SK-N-SH treated with all-trans-retinoic acid at 6 μM for 48 hours (cell line): ENCODE measurements at regions not wholly inside any gene's neighbourhood (a gene's known extent, or its start where the extent isn't known, plus 50 kb on each side); places are given as distances from the start of the nearest gene placed in this dataset.
"Not testable (repeated sequence)": the region's sequence is repeated elsewhere in the genome, so short reads cannot be mapped to it uniquely, and the experiment has no call there.

Experiments
- ATAC-seq: fragments of 200-7000 bp; cut with Tn5 transposase; 3 replicates; pipeline ENCODE4 v1.9.1; 2020; ENCODE audit warnings: mild to moderate bottlenecking, moderate library complexity
- ARNTL ChIP-seq: fragments of 450-650 bp; formaldehyde crosslinking; IDR thresholded peaks from 2 replicates; pipeline ENCODE4 v1.5.0; 2020; ENCODE audit warnings: low read depth, mild to moderate bottlenecking, moderate library complexity, borderline replicate concordance
- BACH2 ChIP-seq: fragments of 250-450 bp; sonication (Bioruptor Pico); IDR thresholded peaks from 2 replicates; pipeline ENCODE4 v1.9.0; 2021; ENCODE audit warnings: mild to moderate bottlenecking, borderline replicate concordance
- CREB5 ChIP-seq: fragments of 250-450 bp; sonication (Bioruptor Pico); IDR thresholded peaks from 2 replicates; pipeline ENCODE4 v1.5.1; 2020; ENCODE audit warnings: low read depth, mild to moderate bottlenecking, moderate library complexity
- CSDC2 ChIP-seq: fragments of 250-450 bp; sonication (Bioruptor Pico); IDR thresholded peaks from 2 replicates; pipeline ENCODE4 v1.5.0; 2020; ENCODE audit warnings: mild to moderate bottlenecking, moderate library complexity
- ISL1 ChIP-seq: fragments of 250-450 bp; sonication (Bioruptor Pico); IDR thresholded peaks from 2 replicates; pipeline ENCODE4 v2.1.2; 2022; ENCODE audit warnings: mild to moderate bottlenecking, moderate library complexity
- OSR1 ChIP-seq: fragments of 250-450 bp; sonication (Bioruptor Pico); IDR thresholded peaks from 2 replicates; pipeline ENCODE4 v1.8.0; 2022; ENCODE audit warnings: moderate library complexity, mild to moderate bottlenecking, inconsistent platforms
- PPARA ChIP-seq: fragments of 250-450 bp; sonication (Bioruptor Pico); IDR thresholded peaks from 2 replicates; pipeline ENCODE4 v1.5.0; 2020; ENCODE audit warnings: mild to moderate bottlenecking, borderline replicate concordance
- TCF4 ChIP-seq: fragments of 250-450 bp; sonication (Bioruptor Pico); IDR thresholded peaks from 2 replicates; pipeline ENCODE4 v1.8.0; 2021; ENCODE audit warnings: mild to moderate bottlenecking, moderate library complexity, borderline replicate concordance
- TOX ChIP-seq: fragments of 250-450 bp; sonication (Bioruptor Pico); IDR thresholded peaks from 2 replicates; pipeline ENCODE4 v1.8.0; 2021; ENCODE audit warnings: mild to moderate bottlenecking, moderate library complexity, borderline replicate concordance
- ZFP3 ChIP-seq: fragments of 250-450 bp; sonication (Bioruptor Pico); IDR thresholded peaks from 2 replicates; pipeline ENCODE4 v1.5.0; 2020; ENCODE audit warnings: mild to moderate bottlenecking, moderate library complexity
- ZFP30 ChIP-seq: fragments of 450-650 bp; formaldehyde crosslinking; IDR thresholded peaks from 2 replicates; pipeline ENCODE4 v1.5.0; 2022; ENCODE audit warnings: mild to moderate bottlenecking, moderate library complexity
- ZNF565 ChIP-seq: fragments of 450-650 bp; formaldehyde crosslinking; conservative IDR thresholded peaks from 2 replicates; pipeline ENCODE4 v1.5.0; 2020; ENCODE audit warnings: low read depth, mild to moderate bottlenecking, moderate library complexity
- ZNF70 ChIP-seq: fragments of 450-650 bp; formaldehyde crosslinking; IDR thresholded peaks from 2 replicates; pipeline ENCODE4 v1.5.0; 2020; ENCODE audit warnings: mild to moderate bottlenecking, moderate library complexity
- ZNF8 ChIP-seq: fragments of 450-650 bp; formaldehyde crosslinking; IDR thresholded peaks from 2 replicates; pipeline ENCODE4 v1.5.0; 2020; ENCODE audit warnings: mild to moderate bottlenecking, moderate library complexity
- TF ChIP-seq, protein P1 (sequence below): fragments of 250-450 bp; sonication (Bioruptor Pico); IDR thresholded peaks from 2 replicates; pipeline ENCODE4 v1.5.0; 2020; ENCODE audit warnings: mild to moderate bottlenecking, moderate library complexity
- TF ChIP-seq, protein P2 (sequence below): fragments of 250-450 bp; sonication (Bioruptor Pico); IDR thresholded peaks from 2 replicates; pipeline ENCODE4 v1.5.1; 2021; ENCODE audit warnings: mild to moderate bottlenecking, moderate library complexity
- TF ChIP-seq, protein P3 (sequence below): fragments of 250-450 bp; sonication (Bioruptor Pico); IDR thresholded peaks from 2 replicates; pipeline ENCODE4 v1.8.0; 2021; ENCODE audit warnings: low read depth, mild to moderate bottlenecking, moderate library complexity, borderline replicate concordance
- TF ChIP-seq, protein P4 (sequence below): fragments of 250-450 bp; sonication (Bioruptor Pico); IDR thresholded peaks from 2 replicates; pipeline ENCODE4 v1.8.0; 2020; ENCODE audit warnings: mild to moderate bottlenecking, moderate library complexity, borderline replicate concordance

GRCh38 chr10:4607681-4608080 lies 218.3 kb upstream of the AKR1E2 start (continued):
- TF ChIP-seq, protein P1, sequence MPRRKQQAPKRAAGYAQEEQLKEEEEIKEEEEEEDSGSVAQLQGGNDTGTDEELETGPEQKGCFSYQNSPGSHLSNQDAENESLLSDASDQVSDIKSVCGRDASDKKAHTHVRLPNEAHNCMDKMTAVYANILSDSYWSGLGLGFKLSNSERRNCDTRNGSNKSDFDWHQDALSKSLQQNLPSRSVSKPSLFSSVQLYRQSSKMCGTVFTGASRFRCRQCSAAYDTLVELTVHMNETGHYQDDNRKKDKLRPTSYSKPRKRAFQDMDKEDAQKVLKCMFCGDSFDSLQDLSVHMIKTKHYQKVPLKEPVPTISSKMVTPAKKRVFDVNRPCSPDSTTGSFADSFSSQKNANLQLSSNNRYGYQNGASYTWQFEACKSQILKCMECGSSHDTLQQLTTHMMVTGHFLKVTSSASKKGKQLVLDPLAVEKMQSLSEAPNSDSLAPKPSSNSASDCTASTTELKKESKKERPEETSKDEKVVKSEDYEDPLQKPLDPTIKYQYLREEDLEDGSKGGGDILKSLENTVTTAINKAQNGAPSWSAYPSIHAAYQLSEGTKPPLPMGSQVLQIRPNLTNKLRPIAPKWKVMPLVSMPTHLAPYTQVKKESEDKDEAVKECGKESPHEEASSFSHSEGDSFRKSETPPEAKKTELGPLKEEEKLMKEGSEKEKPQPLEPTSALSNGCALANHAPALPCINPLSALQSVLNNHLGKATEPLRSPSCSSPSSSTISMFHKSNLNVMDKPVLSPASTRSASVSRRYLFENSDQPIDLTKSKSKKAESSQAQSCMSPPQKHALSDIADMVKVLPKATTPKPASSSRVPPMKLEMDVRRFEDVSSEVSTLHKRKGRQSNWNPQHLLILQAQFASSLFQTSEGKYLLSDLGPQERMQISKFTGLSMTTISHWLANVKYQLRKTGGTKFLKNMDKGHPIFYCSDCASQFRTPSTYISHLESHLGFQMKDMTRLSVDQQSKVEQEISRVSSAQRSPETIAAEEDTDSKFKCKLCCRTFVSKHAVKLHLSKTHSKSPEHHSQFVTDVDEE (CRISPR knock-in tag): no peak
- TF ChIP-seq, all 23 proteins: peak for 0

DNA sequence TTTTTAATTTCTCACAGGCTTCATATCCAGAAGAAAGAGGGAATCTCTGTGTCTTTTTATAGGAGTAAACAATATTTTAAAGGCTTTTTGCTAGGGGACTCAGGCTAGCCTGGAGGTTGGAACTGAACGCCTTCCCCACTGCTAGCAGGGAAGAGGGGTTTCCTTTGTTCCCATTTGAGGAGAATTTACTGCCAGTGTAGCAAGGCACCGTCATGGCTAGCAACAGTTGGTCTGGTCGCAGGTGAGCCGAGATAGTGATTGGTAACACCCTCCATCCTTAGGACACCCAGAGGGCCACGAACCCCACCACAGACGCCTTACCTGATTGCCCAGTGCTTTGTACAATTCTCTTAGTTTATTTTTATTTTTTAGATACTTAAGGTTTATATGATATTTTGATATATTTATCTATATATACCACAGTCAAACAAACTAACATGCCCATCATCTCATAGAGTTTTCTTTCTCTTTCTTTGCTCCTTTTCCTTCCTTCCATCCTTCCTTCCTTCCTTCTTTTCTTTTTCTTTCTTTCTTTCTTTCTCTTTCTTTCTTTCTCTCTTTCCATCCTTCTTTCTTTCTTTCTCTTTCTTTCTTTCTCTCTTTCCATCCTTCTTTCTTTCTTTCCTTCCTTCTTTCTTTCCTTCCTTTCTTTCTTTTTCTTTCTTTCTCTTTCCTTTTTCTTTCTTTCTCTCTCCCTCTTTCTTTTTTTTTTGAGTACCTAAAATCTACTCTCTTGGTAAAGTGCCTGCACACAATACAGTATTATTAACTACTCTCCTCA lies 219.0 kb upstream of the AKR1E2 start:
- no peak for ATAC-seq
- TF ChIP-seq, protein P2, sequence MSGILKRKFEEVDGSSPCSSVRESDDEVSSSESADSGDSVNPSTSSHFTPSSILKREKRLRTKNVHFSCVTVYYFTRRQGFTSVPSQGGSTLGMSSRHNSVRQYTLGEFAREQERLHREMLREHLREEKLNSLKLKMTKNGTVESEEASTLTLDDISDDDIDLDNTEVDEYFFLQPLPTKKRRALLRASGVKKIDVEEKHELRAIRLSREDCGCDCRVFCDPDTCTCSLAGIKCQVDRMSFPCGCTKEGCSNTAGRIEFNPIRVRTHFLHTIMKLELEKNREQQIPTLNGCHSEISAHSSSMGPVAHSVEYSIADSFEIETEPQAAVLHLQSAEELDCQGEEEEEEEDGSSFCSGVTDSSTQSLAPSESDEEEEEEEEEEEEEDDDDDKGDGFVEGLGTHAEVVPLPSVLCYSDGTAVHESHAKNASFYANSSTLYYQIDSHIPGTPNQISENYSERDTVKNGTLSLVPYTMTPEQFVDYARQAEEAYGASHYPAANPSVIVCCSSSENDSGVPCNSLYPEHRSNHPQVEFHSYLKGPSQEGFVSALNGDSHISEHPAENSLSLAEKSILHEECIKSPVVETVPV: no peak

DNA sequence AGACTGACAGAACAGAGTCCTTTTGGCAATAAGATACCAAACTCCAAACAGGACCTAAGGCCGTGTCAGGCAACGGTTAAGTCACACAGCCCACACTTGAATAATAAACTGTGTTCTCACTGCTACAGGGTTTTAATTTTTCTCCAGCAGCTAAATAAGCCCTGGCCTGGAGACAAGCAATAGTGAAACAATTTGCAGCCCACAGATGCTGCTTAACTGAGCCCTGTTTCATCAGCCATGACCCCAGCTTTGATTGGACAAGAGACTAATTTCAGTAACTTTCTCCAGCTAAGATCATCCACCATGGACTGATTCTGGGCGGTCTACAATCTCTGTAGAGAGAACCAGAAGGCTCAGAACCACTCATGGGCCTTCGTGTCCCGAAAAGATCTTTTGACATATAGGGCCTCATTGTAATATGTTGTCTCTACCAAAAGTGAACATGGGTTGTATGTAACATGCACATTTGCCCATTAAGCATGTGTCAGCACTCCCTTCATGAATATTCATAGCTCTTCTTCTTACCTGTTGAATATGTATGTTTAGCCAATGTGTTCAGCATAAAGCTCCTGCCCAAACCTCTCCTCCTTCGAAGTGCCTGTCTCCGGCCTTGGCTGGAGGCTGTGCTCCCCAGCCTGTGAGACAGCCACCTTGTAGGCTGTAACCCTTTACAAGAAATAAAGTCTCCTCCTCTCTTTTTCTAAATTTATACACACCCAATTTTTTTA lies 223.1 kb upstream of the AKR1E2 start:
- TF ChIP-seq BACH2 (no peak), ZNF565 (CRISPR knock-in tag) (no peak), ZNF8 (no peak), ZFP30 (CRISPR knock-in tag) (no peak), CREB5 (CRISPR knock-in tag) (no peak), ISL1 (CRISPR knock-in tag) (no peak)
- TF ChIP-seq, protein P3, sequence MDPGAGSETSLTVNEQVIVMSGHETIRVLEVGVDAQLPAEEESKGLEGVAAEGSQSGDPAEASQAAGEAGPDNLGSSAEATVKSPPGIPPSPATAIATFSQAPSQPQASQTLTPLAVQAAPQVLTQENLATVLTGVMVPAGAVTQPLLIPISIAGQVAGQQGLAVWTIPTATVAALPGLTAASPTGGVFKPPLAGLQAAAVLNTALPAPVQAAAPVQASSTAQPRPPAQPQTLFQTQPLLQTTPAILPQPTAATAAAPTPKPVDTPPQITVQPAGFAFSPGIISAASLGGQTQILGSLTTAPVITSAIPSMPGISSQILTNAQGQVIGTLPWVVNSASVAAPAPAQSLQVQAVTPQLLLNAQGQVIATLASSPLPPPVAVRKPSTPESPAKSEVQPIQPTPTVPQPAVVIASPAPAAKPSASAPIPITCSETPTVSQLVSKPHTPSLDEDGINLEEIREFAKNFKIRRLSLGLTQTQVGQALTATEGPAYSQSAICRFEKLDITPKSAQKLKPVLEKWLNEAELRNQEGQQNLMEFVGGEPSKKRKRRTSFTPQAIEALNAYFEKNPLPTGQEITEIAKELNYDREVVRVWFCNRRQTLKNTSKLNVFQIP (CRISPR knock-in tag): no peak
- TF ChIP-seq, protein P2: no peak
- ATAC-seq: no peak

GRCh38 chr10:4599471-4599870 lies 226.5 kb upstream of the AKR1E2 start:
- no peak for ATAC-seq
- TF ChIP-seq ZFP3 (CRISPR knock-in tag): no peak
- no peak for TF ChIP-seq CREB5 (CRISPR knock-in tag)
- no peak for TF ChIP-seq PPARA (CRISPR knock-in tag)
- no peak for TF ChIP-seq ZNF70 (CRISPR knock-in tag)
- TF ChIP-seq, protein P4, sequence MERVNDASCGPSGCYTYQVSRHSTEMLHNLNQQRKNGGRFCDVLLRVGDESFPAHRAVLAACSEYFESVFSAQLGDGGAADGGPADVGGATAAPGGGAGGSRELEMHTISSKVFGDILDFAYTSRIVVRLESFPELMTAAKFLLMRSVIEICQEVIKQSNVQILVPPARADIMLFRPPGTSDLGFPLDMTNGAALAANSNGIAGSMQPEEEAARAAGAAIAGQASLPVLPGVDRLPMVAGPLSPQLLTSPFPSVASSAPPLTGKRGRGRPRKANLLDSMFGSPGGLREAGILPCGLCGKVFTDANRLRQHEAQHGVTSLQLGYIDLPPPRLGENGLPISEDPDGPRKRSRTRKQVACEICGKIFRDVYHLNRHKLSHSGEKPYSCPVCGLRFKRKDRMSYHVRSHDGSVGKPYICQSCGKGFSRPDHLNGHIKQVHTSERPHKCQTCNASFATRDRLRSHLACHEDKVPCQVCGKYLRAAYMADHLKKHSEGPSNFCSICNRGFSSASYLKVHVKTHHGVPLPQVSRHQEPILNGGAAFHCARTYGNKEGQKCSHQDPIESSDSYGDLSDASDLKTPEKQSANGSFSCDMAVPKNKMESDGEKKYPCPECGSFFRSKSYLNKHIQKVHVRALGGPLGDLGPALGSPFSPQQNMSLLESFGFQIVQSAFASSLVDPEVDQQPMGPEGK: no peak
- TF ChIP-seq ZFP30 (CRISPR knock-in tag): no peak
- no peak for TF ChIP-seq BACH2
- no peak for TF ChIP-seq ZNF565 (CRISPR knock-in tag)
- TF ChIP-seq TOX (CRISPR knock-in tag): no peak
- TF ChIP-seq TCF4 (CRISPR knock-in tag): no peak
- no peak for TF ChIP-seq CSDC2
- no peak for TF ChIP-seq ARNTL (CRISPR knock-in tag)
- TF ChIP-seq OSR1 (CRISPR knock-in tag): no peak
- TF ChIP-seq, all 23 proteins: peak for 0

DNA sequence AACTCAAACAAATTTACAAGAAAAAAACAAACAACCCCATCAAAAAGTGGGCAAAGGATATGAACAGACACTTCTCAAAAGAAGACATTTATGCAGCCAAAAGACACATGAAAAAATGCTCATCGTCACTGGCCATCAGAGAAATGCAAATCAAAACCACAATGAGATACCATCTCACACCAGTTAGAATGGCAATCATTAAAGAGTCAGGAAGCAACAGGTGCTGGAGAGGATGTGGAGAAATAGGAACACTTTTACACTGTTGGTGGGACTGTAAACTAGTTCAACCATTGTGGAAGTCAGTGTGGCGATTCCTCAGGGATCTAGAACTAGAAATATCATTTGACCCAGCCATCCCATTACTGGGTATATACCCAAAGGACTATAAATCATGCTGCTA lies 228.1 kb upstream of the AKR1E2 start:
- ATAC-seq: not testable (repeated sequence)
